ENCODE measurements at regions not wholly inside any gene's neighbourhood (a gene's known extent, or its start where the extent isn't known, plus 50 kb on each side); places are given as distances from the start of the nearest gene placed in this dataset.

- Mint-ChIP-seq H3K9me3 (no peaks in the 10 kb centered on the region), H3K4me1 (no peaks in the 10 kb centered on the region), H3K36me3 (no peaks in the 10 kb centered on the region), H3K4me3 (no peak overlapping the region), H3K27ac (no peak overlapping the region)
- ATAC-seq (peak; percentile 34), DNase-seq (ENCODE audit: low spot score in 2 of 2) (no peak)
Measured at GRCh38 chr6:71408787-71409723, 120.4 kb downstream of the OGFRL1 start.

DNA sequence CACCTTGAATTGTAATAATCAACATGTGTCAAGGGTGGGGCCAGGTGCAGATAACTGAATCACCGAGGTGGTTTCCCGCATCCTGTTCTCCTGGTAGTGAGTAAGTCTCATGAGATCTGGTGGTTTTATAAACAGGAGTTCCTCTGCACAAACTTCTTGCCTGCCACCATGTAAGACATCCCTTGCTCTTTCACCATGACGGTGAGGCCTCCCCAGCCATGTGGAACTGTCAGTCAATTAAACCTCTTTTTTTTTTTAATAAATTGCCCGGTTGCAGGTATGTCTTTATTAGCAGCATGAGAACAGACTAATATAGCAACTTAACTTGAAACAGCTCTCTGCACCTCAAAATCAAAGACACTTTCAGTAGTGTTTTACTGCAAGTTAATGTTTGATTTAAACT lies 121.6 kb downstream of the OGFRL1 start:
- H3K9me3 Mint-ChIP-seq, result no peaks in the 10 kb centered on the region
- H3K27ac Mint-ChIP-seq, result no peak overlapping the region
- no peaks in the 10 kb centered on the region for H3K4me1 Mint-ChIP-seq
- no peak for DNase-seq (ENCODE audit: low spot score in 2 of 2)
- H3K4me3 Mint-ChIP-seq, result no peak overlapping the region
- H3K36me3 Mint-ChIP-seq, result no peaks in the 10 kb centered on the region
- no peak for ATAC-seq

GRCh38 chr6:71410681-71411080 lies 122.1 kb downstream of the OGFRL1 start:
- Mint-ChIP-seq H3K27ac (no peak overlapping the region), H3K4me1 (no peaks in the 10 kb centered on the region), H3K4me3 (no peak overlapping the region), H3K36me3 (no peaks in the 10 kb centered on the region), H3K9me3 (no peaks in the 10 kb centered on the region)
- DNase-seq (ENCODE audit: low spot score in 2 of 2), result no peak
- no peak for ATAC-seq

DNA sequence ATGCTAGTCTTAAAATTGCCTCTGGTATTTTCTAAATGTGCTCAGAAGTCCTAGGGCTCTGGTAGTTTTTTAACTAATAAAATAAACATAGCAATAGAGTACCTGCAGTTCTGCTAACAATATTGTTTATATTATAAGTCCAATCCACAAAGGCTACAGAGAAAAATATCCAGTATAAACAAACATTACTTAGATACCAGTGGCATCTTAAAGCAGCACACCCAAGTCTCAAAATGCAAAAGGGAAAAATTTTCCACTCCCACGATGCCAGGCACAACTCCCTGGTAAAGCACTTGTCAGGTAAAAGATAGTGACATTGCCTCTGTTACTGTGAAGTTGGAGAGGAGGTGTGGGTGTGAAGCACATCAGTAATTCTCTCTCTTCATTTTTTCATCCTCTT lies 123.3 kb downstream of the OGFRL1 start:
- ATAC-seq, result no peak
- no peak overlapping the region for H3K27ac Mint-ChIP-seq
- no peak for DNase-seq (ENCODE audit: low spot score in 2 of 2)
- H3K4me3 Mint-ChIP-seq, result no peak overlapping the region
- H3K9me3 Mint-ChIP-seq, result no peaks in the 10 kb centered on the region
- no peaks in the 10 kb centered on the region for H3K36me3 Mint-ChIP-seq
- no peaks in the 10 kb centered on the region for H3K4me1 Mint-ChIP-seq

DNA sequence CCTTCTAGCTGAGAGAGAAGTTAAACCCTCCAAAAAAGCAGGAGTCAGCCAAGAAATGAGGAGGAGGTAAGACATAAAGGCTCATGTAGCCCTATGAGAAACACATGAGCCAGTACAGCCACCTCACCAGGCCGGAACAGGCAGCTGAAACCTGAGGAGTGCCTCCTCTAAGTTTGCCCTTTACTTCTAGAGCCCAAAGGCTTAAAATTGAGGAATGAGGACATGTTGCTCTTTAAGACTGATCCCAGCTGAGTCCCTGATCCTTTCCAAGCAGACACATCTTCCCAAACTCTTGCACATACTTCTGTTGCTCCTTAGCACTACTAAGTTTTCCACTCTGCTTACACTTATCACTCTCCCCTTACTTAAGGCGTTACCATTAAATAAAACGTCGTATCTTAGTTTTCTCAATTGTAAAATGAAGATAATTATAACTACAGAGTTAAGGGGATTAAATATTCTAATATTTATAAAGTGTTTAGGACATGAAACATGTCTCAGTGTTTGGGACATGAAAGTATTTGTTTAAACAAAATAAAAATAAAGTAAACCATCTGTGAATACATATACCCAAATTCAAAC lies 124.0 kb downstream of the OGFRL1 start:
- no peaks in the 10 kb centered on the region for H3K4me1 Mint-ChIP-seq
- H3K36me3 Mint-ChIP-seq, result no peaks in the 10 kb centered on the region
- ATAC-seq (no peak), DNase-seq (ENCODE audit: low spot score in 2 of 2) (no peak)
- no peak overlapping the region for H3K4me3 Mint-ChIP-seq
- no peaks in the 10 kb centered on the region for H3K9me3 Mint-ChIP-seq
- H3K27ac Mint-ChIP-seq, result no peak overlapping the region

DNA sequence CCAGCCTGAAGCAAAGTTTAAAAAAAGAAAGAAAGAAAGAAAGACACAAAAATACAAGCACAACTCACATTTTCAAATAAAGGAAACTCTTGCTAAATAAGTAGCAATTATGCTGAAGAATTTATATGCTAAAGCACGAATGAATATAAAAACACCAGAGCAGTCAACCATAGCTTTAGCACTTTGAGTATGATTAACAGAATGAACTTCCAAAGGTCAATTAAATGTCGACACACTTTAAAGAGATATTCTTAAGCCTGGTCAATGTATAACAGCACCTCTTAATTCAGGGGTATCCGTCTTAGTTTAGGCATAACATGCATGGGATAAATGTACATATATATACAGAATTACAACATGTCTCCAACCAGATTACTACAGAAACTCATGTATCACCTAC lies 125.9 kb downstream of the OGFRL1 start:
- DNase-seq (ENCODE audit: low spot score in 2 of 2), result no peak

GRCh38 chr6:71419217-71420094 lies 130.8 kb downstream of the OGFRL1 start:
- Mint-ChIP-seq H3K36me3 (no peaks in the 10 kb centered on the region), H3K4me1 (no peaks in the 10 kb centered on the region), H3K4me3 (no peak overlapping the region), H3K27ac (no peak overlapping the region), H3K9me3 (no peaks in the 10 kb centered on the region)
- ATAC-seq (no peak), DNase-seq (ENCODE audit: low spot score in 2 of 2) (no peak)

More for the DNA sequence above, 125.9 kb downstream of the OGFRL1 start:
- ATAC-seq, result no peak
- H3K4me3 Mint-ChIP-seq, result no peak overlapping the region
- no peaks in the 10 kb centered on the region for H3K4me1 Mint-ChIP-seq
- no peaks in the 10 kb centered on the region for H3K36me3 Mint-ChIP-seq
- H3K9me3 Mint-ChIP-seq, result no peaks in the 10 kb centered on the region
- no peak overlapping the region for H3K27ac Mint-ChIP-seq

- Mint-ChIP-seq H3K4me3 (no peak overlapping the region), H3K27ac (no peak overlapping the region), H3K4me1 (no peaks in the 10 kb centered on the region), H3K36me3 (no peaks in the 10 kb centered on the region), H3K9me3 (no peaks in the 10 kb centered on the region)
- no peak for DNase-seq (ENCODE audit: low spot score in 2 of 2)
- ATAC-seq, result peak; percentile 34
Measured at GRCh38 chr6:71420095-71420692, 131.6 kb downstream of the OGFRL1 start.

- no peak overlapping the region for H3K27ac Mint-ChIP-seq
- H3K4me3 Mint-ChIP-seq, result no peak overlapping the region
- no peaks in the 10 kb centered on the region for H3K9me3 Mint-ChIP-seq
- H3K36me3 Mint-ChIP-seq, result no peaks in the 10 kb centered on the region
- DNase-seq (ENCODE audit: low spot score in 2 of 2), result no peak
- no peaks in the 10 kb centered on the region for H3K4me1 Mint-ChIP-seq
- ATAC-seq, result peak; percentile 69
Measured at GRCh38 chr6:71420693-71421328, 132.2 kb downstream of the OGFRL1 start.

DNA sequence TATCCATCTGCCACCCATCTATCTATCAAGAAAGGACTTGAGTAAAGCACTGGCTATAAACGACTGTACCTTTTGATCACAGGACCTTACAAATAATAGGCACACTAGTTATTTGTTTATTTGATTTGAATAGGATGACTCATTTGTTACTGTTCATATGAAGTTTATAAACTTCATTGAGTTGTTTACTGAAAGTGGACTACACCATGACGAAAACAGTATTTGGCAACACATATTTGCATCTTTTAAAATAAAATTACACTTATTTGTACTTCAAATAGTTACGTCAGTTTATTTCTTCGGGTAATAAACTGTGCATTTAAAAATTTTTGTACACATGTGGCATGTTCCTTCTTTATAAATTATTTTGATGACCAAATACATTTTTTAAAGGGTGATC lies 133.0 kb downstream of the OGFRL1 start:
- DNase-seq (ENCODE audit: low spot score in 2 of 2) (no peak), ATAC-seq (no peak)
- Mint-ChIP-seq H3K4me1 (no peaks in the 10 kb centered on the region), H3K9me3 (no peaks in the 10 kb centered on the region), H3K36me3 (no peaks in the 10 kb centered on the region), H3K4me3 (no peak overlapping the region), H3K27ac (no peak overlapping the region)

- Mint-ChIP-seq H3K9me3 (no peaks in the 10 kb centered on the region), H3K36me3 (no peaks in the 10 kb centered on the region), H3K27ac (no peak overlapping the region), H3K4me3 (no peak overlapping the region), H3K4me1 (no peaks in the 10 kb centered on the region)
- ATAC-seq (no peak), DNase-seq (ENCODE audit: low spot score in 2 of 2) (no peak)
Measured at GRCh38 chr6:71430018-71430417, 141.4 kb downstream of the OGFRL1 start.

DNA sequence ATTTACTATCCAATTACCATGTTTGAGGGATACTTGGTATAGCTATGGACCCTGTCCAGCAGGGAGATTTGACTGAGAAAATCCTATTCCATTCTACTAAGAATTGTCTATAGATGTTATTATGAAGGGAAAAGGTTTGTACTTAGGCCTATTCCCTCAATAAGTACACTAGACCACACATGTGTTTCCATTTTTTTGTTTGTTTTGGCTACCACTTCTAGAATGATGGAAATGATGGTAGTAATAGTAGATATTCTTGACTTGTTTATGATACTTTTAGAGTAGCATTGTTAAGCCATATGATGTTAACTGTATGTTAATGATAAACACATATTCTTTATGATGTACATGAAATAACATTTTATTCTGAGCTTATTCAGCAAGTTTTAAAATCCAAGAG lies 144.8 kb downstream of the OGFRL1 start:
- DNase-seq (ENCODE audit: low spot score in 2 of 2) (no peak), ATAC-seq (no peak)
- Mint-ChIP-seq H3K27ac (no peak overlapping the region), H3K9me3 (no peaks in the 10 kb centered on the region), H3K4me3 (no peak overlapping the region), H3K36me3 (no peaks in the 10 kb centered on the region), H3K4me1 (no peaks in the 10 kb centered on the region)

DNA sequence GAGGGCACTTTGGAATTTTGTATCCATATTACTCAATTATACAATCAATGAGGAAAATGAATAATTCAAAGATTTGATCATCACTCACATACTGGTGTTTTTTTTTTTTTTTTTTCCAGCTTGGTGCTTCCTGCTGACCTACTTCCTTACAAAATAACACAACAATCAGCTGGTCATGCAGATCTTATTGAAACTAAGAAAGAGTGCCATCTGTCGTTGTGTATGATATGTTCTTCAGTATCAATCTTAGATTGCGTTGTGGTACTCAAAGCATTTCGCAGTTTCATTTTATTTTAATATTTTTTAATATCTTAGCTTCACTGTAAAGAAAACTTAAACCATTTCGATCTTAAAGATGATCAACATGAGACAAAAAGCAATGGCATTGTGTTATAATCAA lies 155.6 kb downstream of the OGFRL1 start:
- no peaks in the 10 kb centered on the region for H3K4me1 Mint-ChIP-seq
- DNase-seq (ENCODE audit: low spot score in 2 of 2) (no peak), ATAC-seq (no peak)
- no peak overlapping the region for H3K4me3 Mint-ChIP-seq
- H3K36me3 Mint-ChIP-seq, result no peaks in the 10 kb centered on the region
- H3K27ac Mint-ChIP-seq, result no peak overlapping the region
- H3K9me3 Mint-ChIP-seq, result no peaks in the 10 kb centered on the region

DNA sequence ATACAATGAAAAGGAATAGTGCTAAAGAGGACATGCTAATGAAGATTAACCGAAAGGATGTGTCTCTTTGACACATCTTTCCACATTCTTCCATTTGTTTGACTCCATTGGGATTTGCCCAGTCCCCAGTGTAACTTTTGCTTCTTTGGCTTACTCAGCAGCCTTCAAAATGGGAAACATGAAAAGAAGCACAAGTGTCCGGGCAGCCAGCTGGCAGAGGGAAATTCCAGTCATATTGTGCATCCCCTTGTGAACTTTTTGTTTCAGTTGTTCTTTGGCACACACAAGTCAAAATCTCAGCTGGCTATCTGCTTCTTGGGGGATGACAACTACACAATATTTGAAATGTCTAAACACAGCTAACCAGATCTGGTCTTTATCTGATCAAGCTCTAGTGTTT lies 157.4 kb downstream of the OGFRL1 start:
- Mint-ChIP-seq H3K9me3 (no peaks in the 10 kb centered on the region), H3K4me3 (no peak overlapping the region), H3K4me1 (no peaks in the 10 kb centered on the region), H3K27ac (no peak overlapping the region), H3K36me3 (no peaks in the 10 kb centered on the region)
- ATAC-seq, result no peak
- no peak for DNase-seq (ENCODE audit: low spot score in 2 of 2)

- H3K36me3 Mint-ChIP-seq, result no peaks in the 10 kb centered on the region
- ATAC-seq (peak; percentile 21), DNase-seq (ENCODE audit: low spot score in 2 of 2) (no peak)
- no peak overlapping the region for H3K27ac Mint-ChIP-seq
- H3K4me3 Mint-ChIP-seq, result no peak overlapping the region
- no peaks in the 10 kb centered on the region for H3K9me3 Mint-ChIP-seq
- H3K4me1 Mint-ChIP-seq, result no peaks in the 10 kb centered on the region
Measured at GRCh38 chr6:71446470-71446869, 157.9 kb downstream of the OGFRL1 start.
